Activated CD4-positive, alpha-beta T cell treated with anti-CD3 and anti-CD28 coated beads, Interleukin-2, amount 10 ng/mL, durations not matched to agents 24 days and 14 days (primary cell): ENCODE measurements at regions not wholly inside any gene's neighbourhood (a gene's known extent, or its start where the extent isn't known, plus 50 kb on each side); places are given as distances from the start of the nearest gene placed in this dataset.

Experiments
- DNase-seq: peaks from one replicate; pipeline ENCODE4 v3.0.0; 2022
- H3K27ac Mint-ChIP-seq: one replicate; pipeline ENCODE4 v1.8.0; 2022; ENCODE audit warnings: mild to moderate bottlenecking, mixed read lengths
- H3K27me3 Mint-ChIP-seq: one replicate; pipeline ENCODE4 v1.8.0; 2022; ENCODE audit warnings: mixed read lengths
- H3K36me3 Mint-ChIP-seq: one replicate; pipeline ENCODE4 v1.8.0; 2022; ENCODE audit warnings: low read depth, mild to moderate bottlenecking, mixed read lengths
- H3K4me1 Mint-ChIP-seq: one replicate; pipeline ENCODE4 v1.8.0; 2021; ENCODE audit warnings: mixed read lengths
- H3K4me3 Mint-ChIP-seq: one replicate; pipeline ENCODE4 v1.8.0; 2022; ENCODE audit warnings: mild to moderate bottlenecking, moderate library complexity, mixed read lengths
- H3K9me3 Mint-ChIP-seq: one replicate; pipeline ENCODE4 v1.8.0; 2021; ENCODE audit warnings: mixed read lengths
- intact Hi-C: fragments of 100-400 bp; cut with micrococcal nuclease; formaldehyde crosslinking; loops from one replicate; pipeline ENCODE4 v1.15.1; 2023

DNA sequence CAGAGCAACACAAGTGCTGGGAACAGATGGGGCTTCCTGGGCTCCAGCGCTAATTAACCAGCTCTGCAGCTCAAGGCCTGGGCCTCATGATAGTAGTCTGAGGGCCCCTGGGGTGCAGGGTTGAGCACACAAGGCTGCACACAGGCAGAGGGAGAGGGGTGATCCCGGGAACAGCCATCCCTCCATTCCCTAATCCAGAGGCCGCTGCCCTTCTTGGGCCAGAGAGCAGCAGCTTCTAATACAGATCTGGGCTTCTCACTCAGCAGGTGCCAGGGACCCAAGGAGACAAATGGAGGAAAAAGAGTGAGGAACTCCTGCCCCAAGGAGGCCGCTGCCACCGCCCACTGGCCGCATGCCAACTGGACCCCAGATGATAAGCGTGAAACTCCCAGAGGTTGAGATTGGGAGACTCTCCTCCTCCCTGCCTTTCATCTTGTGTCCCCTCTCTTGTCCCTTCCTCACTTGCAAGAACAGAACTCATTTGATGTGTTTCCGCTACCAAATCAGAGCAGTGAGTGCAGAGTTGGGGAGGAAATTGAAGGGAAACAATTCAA lies 58.0 kb upstream of the IFNAR2 start:
- DNase-seq, result no peak
- H3K27ac Mint-ChIP-seq, result no peak overlapping the region
- intact Hi-C loops, result no loop called here
- H3K4me3 Mint-ChIP-seq, result no peak overlapping the region
- H3K27me3 Mint-ChIP-seq, result peaks cover 31% of the 10 kb centered on the region
- H3K9me3 Mint-ChIP-seq, result no peaks in the 10 kb centered on the region
- no peaks in the 10 kb centered on the region for H3K4me1 Mint-ChIP-seq
- no peaks in the 10 kb centered on the region for H3K36me3 Mint-ChIP-seq

DNA sequence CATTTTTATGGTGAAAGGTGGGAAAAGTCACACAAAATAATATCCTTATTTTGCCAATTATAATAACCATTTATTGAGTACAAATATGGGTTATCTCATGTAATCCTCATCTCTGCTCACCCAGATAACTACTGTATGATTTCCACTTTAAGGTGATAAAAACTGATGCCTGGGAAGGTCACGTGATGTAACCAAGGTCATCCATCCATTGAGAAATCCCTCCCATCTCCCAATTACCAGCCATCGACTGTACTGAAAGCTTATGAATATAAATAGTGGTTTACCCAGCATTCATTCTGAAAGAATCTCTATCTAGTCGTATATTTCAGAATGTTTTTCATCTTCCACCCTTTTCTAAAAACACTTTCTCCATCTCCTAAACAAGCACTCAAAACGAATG lies 55.0 kb upstream of the IFNAR2 start:
- no peak overlapping the region for H3K4me3 Mint-ChIP-seq
- H3K27ac Mint-ChIP-seq, result no peak overlapping the region
- H3K9me3 Mint-ChIP-seq, result no peaks in the 10 kb centered on the region
- no peaks in the 10 kb centered on the region for H3K4me1 Mint-ChIP-seq
- intact Hi-C loops, result no loop called here
- H3K36me3 Mint-ChIP-seq, result no peaks in the 10 kb centered on the region
- H3K27me3 Mint-ChIP-seq, result peaks cover 21% of the 10 kb centered on the region
- DNase-seq, result no peak
